Astrocyte of the spinal cord (primary cell): ENCODE measurements at regions not wholly inside any gene's neighbourhood (a gene's known extent, or its start where the extent isn't known, plus 50 kb on each side); places are given as distances from the start of the nearest gene placed in this dataset.

Experiments
- DNase-seq: peaks from one replicate; pipeline ENCODE4 v3.0.0; 2011; ENCODE audit warnings: low read depth, low spot score
- H3K4me3 ChIP-seq: 2 replicates; pipeline ENCODE4 v1.5.1; 2011; ENCODE audit warnings: low read depth, mild to moderate bottlenecking, low read length, moderate library complexity
- in situ Hi-C: cut with HindIII; loops from 2 replicates; pipeline ENCODE4 v1.10.0; 2017; ENCODE audit warnings: low sequenced_read_pairs
- TF ChIP-seq, protein P1 (sequence below): IDR thresholded peaks from 2 replicates; pipeline ENCODE4 v1.5.1; 2012; ENCODE audit warnings: low read depth, mild to moderate bottlenecking, low read length, inconsistent platforms

DNA sequence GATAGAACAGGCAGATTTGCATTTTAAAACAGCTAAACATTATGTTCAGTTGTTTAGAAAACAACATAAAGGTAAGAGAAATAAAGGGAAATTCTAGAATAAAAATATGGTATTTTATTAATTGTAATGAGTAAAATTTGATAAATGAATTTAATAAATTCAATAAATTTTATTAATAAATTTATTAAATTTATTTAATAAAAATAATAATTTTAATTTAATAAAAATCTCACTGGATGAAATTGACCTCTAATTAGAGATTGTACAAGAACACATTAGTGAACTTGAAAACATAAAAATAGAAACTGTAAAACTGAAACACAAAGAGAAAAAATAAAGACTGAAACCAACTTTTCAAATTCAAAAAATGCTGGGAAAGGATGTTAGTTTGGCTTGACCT lies 605.7 kb upstream of the LRRC4C start:
- TF ChIP-seq, protein P1, sequence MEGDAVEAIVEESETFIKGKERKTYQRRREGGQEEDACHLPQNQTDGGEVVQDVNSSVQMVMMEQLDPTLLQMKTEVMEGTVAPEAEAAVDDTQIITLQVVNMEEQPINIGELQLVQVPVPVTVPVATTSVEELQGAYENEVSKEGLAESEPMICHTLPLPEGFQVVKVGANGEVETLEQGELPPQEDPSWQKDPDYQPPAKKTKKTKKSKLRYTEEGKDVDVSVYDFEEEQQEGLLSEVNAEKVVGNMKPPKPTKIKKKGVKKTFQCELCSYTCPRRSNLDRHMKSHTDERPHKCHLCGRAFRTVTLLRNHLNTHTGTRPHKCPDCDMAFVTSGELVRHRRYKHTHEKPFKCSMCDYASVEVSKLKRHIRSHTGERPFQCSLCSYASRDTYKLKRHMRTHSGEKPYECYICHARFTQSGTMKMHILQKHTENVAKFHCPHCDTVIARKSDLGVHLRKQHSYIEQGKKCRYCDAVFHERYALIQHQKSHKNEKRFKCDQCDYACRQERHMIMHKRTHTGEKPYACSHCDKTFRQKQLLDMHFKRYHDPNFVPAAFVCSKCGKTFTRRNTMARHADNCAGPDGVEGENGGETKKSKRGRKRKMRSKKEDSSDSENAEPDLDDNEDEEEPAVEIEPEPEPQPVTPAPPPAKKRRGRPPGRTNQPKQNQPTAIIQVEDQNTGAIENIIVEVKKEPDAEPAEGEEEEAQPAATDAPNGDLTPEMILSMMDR: no peak
- in situ Hi-C loops: no loop called here
- H3K4me3 ChIP-seq: no peak overlapping the region
- DNase-seq: no peak

DNA sequence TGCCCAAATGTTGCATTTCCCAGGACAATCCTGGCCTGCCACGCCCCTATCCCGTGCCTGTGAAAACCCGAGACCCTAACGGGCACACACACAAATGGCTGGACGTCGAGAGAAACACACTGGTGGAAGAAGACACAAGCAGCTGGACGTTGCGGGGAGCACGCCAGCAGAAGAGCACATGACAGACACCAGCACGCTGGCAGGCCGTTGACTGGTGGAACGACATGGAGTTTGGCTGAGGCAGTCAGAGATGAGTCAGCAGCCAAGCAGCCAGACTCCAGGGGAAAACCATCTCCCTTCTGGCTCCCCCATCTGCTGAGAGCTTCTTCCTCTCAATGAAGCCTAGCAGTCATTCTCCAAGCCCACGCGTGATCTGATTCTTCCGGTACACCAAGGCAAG lies 606.7 kb upstream of the LRRC4C start:
- TF ChIP-seq, protein P1: no peak
- DNase-seq: no peak
- no peak overlapping the region for H3K4me3 ChIP-seq
- in situ Hi-C loops: no loop called here

DNA sequence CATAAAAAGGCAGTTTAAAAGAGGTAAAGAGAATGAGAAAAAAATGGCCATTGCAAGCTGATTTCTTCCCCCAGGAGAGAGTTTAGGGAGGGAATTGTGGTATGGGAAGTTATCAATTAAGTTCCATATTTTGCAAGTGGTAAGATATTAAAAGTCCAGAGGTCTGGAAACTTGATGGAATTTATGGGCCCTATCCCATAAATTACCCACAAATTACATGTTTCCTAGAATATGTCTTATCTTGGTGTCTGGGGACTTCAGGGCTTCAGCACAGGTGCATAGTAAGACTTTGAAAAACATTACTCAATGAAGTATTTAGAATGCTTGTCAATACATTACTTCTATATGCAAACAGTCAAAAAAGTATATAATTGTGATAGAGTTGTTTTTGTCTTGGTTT lies 614.9 kb upstream of the LRRC4C start:
- no peak for DNase-seq
- H3K4me3 ChIP-seq: no peak overlapping the region
- in situ Hi-C loops: no loop called here
- TF ChIP-seq, protein P1: no peak

DNA sequence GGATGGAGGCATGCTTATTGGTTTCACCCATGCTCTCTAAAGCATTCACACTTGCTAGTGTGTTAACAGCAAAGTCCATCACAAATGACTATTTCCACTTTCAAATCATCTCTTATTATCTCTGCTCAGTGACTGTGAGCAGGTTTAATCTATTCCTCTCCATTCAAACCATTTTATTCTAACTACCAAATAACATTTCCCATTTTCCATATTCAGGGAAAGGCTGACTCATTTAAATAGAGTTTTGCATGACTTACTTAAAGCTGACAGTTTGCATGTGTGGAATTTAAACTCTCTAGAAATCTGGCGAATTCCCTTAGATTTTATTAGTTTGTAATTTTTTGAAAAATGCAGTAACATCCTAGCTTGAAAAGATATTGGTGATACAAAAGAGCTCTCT lies 615.7 kb upstream of the LRRC4C start:
- TF ChIP-seq, protein P1: no peak
- in situ Hi-C loops: no loop called here
- no peak overlapping the region for H3K4me3 ChIP-seq
- DNase-seq: no peak

DNA sequence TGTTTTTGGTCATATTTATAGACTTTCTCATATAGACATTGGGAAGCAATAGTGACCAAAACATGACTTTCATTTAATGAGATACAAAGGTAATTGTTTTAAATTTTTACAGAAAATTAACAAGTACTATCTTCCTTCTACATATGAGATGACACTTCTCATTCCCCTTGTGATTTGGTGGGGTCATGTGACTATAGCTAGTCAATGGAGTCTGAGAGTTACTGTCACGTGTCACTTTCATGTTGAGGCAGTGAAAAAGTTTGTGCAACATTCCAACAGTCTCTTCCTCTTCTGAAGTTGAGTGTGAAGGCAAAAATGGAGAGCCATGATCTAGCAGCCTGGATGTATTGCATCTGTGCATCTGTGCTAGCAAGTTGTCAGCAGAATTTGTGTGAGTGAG lies 618.3 kb upstream of the LRRC4C start:
- TF ChIP-seq, protein P1: no peak
- DNase-seq: no peak
- no peak overlapping the region for H3K4me3 ChIP-seq
- in situ Hi-C loops: no loop called here

DNA sequence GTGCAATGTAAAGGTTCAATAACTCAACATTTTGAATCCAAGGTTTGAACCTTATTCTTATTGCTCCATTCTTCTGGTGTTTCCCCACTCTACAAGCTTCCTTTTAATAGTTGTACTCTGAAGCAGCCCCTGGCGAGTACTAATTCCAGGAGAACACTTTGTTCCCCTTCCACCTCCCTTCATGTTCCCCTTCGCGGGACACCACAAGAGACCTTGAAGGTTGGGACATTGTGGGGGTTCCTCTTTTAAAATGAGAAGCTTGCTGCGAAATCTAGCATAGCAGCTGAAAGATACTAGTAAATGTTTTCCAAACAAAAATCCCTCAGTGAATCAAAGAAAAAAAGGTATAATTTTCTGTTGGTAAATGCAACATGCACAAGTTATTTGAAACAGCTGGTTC lies 626.3 kb upstream of the LRRC4C start:
- DNase-seq: no peak
- TF ChIP-seq, protein P1: no peak
- in situ Hi-C loops: no loop called here
- H3K4me3 ChIP-seq: no peak overlapping the region

DNA sequence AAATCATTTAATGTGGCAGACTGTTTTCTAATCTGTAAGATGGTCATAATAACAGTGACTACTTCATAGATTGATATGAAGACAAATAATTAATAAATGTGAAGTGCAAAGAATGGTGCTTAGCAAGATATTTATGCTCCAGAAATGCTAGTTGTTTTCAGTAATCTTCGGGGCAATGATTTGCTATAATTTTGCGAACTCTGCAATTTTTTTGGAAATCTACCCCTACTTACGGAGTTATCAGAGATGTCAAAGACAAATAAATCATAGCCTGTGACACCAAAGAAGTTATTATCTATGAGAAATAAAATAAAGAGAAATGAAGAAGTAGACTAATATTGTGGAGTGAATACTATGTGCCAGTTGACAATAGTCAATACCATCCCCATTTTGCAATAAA lies 634.1 kb upstream of the LRRC4C start:
- DNase-seq: no peak
- in situ Hi-C loops: no loop called here
- no peak overlapping the region for H3K4me3 ChIP-seq
- TF ChIP-seq, protein P1: no peak
